T-cell (primary cell): ENCODE measurements at regions not wholly inside any gene's neighbourhood (a gene's known extent, or its start where the extent isn't known, plus 50 kb on each side); places are given as distances from the start of the nearest gene placed in this dataset.
"Not testable (repeated sequence)": the region's sequence is repeated elsewhere in the genome, so short reads cannot be mapped to it uniquely, and the experiment has no call there.

Source experiments
- ATAC-seq, 4 experiments: fragments of 200-7000 bp in 3 of 4; fragments of 150-1000 bp in 1 of 4; cut with Tn5 transposase; replicated peaks in 1 of 4; 1 replicate in 3 of 4; 2 replicates in 1 of 4; pipeline ENCODE4 v1.10.0; 2021; ENCODE audit warnings: moderate library complexity in 3 of 4, mild to moderate bottlenecking in 2 of 4, moderate number of reproducible peaks in 1 of 4
- CTCF ChIA-PET, 2 donors: fragments of 300-600 bp; sonication (Branson Sonifier 250); formaldehyde crosslinking; loops; one replicate each; lab custom pipeline; 2022; ENCODE audit warnings: antibody characterized with exemption in 2 of 2; lab: Charles Lee
- POLR2A ChIA-PET, 2 donors: fragments of 300-600 bp; sonication (Branson Sonifier 250); formaldehyde crosslinking; loops; one replicate each; lab custom pipeline; 2022; ENCODE audit warnings: antibody characterized with exemption in 2 of 2; lab: Charles Lee
- DNase-seq, 35 experiments: peaks; one replicate each; pipeline versions ENCODE4 v3.0.0 to v3.0.0-alpha.2; 2013 to 2023
- H3K27ac ChIP-seq: one replicate; pipeline ENCODE4 v1.5.1; 2013; ENCODE audit warnings: low read length
- H3K27me3 ChIP-seq, 2 experiments: replicated peaks in 1 of 2; 1 replicate in 1 of 2; 2 replicates in 1 of 2; pipeline versions ENCODE4 v1.6.1 to v1.7.0; 2013; ENCODE audit warnings: low read length in 1 of 2, mixed read lengths in 1 of 2; ENCODE audit not compliant: control insufficient read depth in 2 of 2, insufficient read depth in 2 of 2; ENCODE audit errors: extremely low read depth in 1 of 2
- H3K36me3 ChIP-seq, 2 donors: 1 replicate in 1 of 2; 2 replicates in 1 of 2; pipeline versions ENCODE4 v1.6.1 to v1.7.0; 2013; ENCODE audit warnings: low read length in 1 of 2; ENCODE audit not compliant: control insufficient read depth in 2 of 2, insufficient read depth in 1 of 2; ENCODE audit errors: extremely low read depth in 1 of 2
- H3K4me1 ChIP-seq, 2 experiments: 1 replicate in 1 of 2; 2 replicates in 1 of 2; pipeline versions ENCODE4 v1.6.1 to v1.7.0; 2013; ENCODE audit warnings: low read length in 2 of 2, mixed read lengths in 1 of 2; ENCODE audit not compliant: insufficient read depth in 2 of 2, control insufficient read depth in 1 of 2; ENCODE audit errors: extremely low read depth in 1 of 2
- H3K4me3 ChIP-seq, 2 donors: 1 replicate in 1 of 2; 2 replicates in 1 of 2; pipeline versions ENCODE4 v1.5.1 to v1.7.0; 2013; ENCODE audit warnings: mild to moderate bottlenecking in 2 of 2, low read length in 1 of 2, moderate library complexity in 1 of 2; ENCODE audit not compliant: control insufficient read depth in 1 of 2; ENCODE audit errors: extremely low read depth in 1 of 2
- H3K9me3 ChIP-seq: 2 replicates; pipeline ENCODE4 v1.7.0; 2013
- H3K27ac Mint-ChIP-seq, 2 donors: one replicate each; pipeline ENCODE4 v1.8.0; 2020 to 2021; ENCODE audit warnings: mild to moderate bottlenecking in 2 of 2, mixed read lengths in 2 of 2
- H3K27me3 Mint-ChIP-seq, 2 donors: one replicate each; pipeline ENCODE4 v1.8.0; 2021 to 2022; ENCODE audit warnings: mixed read lengths in 2 of 2
- H3K36me3 Mint-ChIP-seq: one replicate; pipeline ENCODE4 v1.8.0; 2021; ENCODE audit warnings: mixed read lengths
- H3K4me1 Mint-ChIP-seq, 3 donors: one replicate each; pipeline ENCODE4 v1.8.0; 2020 to 2022; ENCODE audit warnings: mixed read lengths in 3 of 3, mild to moderate bottlenecking in 1 of 3
- H3K4me3 Mint-ChIP-seq, 3 donors: one replicate each; pipeline ENCODE4 v1.8.0; 2020 to 2022; ENCODE audit warnings: mild to moderate bottlenecking in 3 of 3, mixed read lengths in 3 of 3, moderate library complexity in 3 of 3
- H3K9me3 Mint-ChIP-seq, 3 donors: one replicate each; pipeline ENCODE4 v1.8.0; 2020 to 2022; ENCODE audit warnings: mixed read lengths in 3 of 3
- WGBS: methylation state at CpG from one replicate; pipeline ENCODE4 v1.1.5; 2013; ENCODE audit warnings: missing lambda C conversion rate; ENCODE audit not compliant: insufficient coverage; 5-methylcytosine and 5-hydroxymethylcytosine counted together

DNA sequence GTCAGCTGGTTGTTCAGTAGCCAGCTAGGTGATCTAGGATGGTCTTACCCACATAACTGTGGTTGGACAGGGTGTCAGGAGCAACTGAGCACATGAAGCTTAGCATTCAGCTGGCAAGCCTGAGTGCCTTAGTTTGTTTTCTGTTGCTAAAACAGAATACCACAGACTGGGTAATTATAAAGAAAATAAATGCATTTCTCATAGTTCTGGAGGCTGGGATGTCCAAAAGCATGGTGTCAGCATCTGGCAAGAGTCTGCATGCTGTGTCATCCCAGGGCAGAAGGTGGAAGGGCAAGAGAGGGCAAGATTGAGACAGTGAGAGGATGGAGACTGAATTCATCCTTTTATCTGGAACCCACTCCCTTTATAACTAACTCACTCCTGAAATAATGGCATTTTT, 921.5 kb downstream of the TLE4 start:
- ATAC-seq (no peak), DNase-seq (no peak)
- H3K36me3 Mint-ChIP-seq: no peaks in the 10 kb centered on the region
- no peak overlapping the region for H3K4me3 Mint-ChIP-seq
- ChIA-PET CTCF (no interaction called here), POLR2A (no interaction called here)
- Histone ChIP-seq H3K9me3 (no peaks in the 10 kb centered on the region), H3K36me3 (no peaks in the 10 kb centered on the region), H3K27me3 (no peaks in the 10 kb centered on the region), H3K27ac (no peak overlapping the region), H3K4me1 (no peaks in the 10 kb centered on the region), H3K4me3 (no peak overlapping the region)
- peaks cover 9 to 31% (median 12%) of the 10 kb centered on the region in 3 donors for H3K9me3 Mint-ChIP-seq
- no peaks in the 10 kb centered on the region for H3K27me3 Mint-ChIP-seq
- no peak overlapping the region for H3K27ac Mint-ChIP-seq
- H3K4me1 Mint-ChIP-seq: no peaks in the 10 kb centered on the region

DNA sequence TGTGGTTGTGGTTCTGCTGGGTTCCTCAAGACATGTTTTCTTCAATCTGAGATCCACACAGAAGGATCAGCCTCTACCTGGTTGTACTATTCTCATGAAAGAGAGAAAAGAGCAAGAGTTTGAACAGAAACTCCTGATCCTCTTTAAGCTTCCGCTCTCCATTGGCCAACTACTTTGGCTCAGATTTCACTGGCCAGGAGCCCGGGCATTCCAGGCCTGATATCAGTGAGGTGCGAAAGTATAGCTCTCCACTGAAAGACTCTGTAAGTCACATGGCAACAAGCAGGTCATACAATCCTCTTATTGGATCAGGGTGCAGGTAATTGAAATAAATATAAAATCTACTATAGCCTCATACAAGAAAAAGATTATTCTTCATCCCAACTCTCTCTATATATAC, 920.5 kb downstream of the TLE4 start:
- Mint-ChIP-seq H3K27ac (no peak overlapping the region), H3K36me3 (no peaks in the 10 kb centered on the region), H3K4me1 (no peaks in the 10 kb centered on the region), H3K27me3 (no peaks in the 10 kb centered on the region), H3K9me3 (peaks cover 7 to 25% (median 9%) of the 10 kb centered on the region in 3 donors), H3K4me3 (no peak overlapping the region)
- ChIA-PET POLR2A (no interaction called here), CTCF (no interaction called here)
- WGBS: 100% methylated on average over 1 of the region's 3 CpGs
- Histone ChIP-seq H3K4me1 (no peaks in the 10 kb centered on the region), H3K27me3 (no peaks in the 10 kb centered on the region), H3K27ac (no peak overlapping the region), H3K9me3 (no peaks in the 10 kb centered on the region), H3K36me3 (no peaks in the 10 kb centered on the region), H3K4me3 (no peak overlapping the region)
- no peak for ATAC-seq
- DNase-seq: no peak

DNA sequence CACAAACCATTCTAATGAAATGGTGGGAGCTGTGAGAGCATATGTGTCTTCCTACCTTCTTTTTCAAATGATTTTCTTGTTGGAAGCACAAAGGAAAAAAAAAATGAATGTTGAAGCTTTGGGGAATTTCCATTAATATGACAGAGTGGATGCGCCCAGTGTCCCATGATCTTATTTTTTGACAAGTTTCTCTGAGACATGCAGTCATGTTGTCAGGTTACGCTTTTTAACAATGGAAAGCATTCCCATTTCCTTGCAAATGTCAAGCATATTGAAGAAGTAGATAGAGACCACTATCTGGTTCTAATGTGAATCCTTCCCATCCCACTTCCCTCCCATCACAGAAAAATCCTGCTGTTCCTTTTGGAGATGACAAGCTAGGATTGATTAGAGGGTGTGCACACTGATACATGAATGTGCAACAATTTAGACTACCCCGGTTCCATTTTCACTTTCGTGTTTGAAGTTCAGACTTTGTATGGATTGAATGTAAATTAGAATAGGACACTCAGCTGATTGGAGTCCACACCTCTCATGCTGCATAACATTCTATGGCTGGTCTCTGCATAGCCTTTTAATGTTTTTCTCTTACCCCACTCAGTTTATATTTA, 919.4 kb downstream of the TLE4 start:
- Mint-ChIP-seq H3K27ac (no peak overlapping the region), H3K27me3 (no peaks in the 10 kb centered on the region), H3K9me3 (peaks cover 5 to 20% (median 6%) of the 10 kb centered on the region in 3 donors), H3K4me3 (no peak overlapping the region), H3K4me1 (no peaks in the 10 kb centered on the region), H3K36me3 (no peaks in the 10 kb centered on the region)
- ChIA-PET POLR2A (no interaction called here), CTCF (no interaction called here)
- WGBS: 100% methylated on average over 1 of the region's 4 CpGs
- Histone ChIP-seq H3K36me3 (no peaks in the 10 kb centered on the region), H3K4me1 (no peaks in the 10 kb centered on the region), H3K4me3 (no peak overlapping the region), H3K27me3 (no peaks in the 10 kb centered on the region), H3K9me3 (no peaks in the 10 kb centered on the region), H3K27ac (no peak overlapping the region)
- ATAC-seq (no peak), DNase-seq (no peak)

DNA sequence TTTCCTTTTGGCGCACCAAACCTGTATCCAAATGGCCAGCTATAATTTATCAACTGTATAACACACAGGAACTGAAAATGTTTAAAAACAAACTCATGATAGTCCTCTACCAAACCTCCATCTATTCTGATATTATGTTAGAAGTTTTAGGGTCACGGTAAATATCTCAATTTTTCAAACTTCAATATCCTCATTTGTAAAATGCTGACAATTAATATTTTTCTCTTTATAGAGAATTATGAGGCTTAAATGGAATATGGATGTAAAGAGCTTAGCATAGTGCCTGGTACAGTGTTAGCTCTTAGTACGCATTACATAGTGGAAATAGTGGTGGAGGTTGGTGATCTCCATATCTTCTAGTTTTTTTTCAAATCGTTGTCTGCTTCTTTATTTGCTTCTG, 917.6 kb downstream of the TLE4 start:
- Histone ChIP-seq H3K9me3 (no peaks in the 10 kb centered on the region), H3K36me3 (no peaks in the 10 kb centered on the region), H3K4me3 (no peak overlapping the region), H3K4me1 (no peaks in the 10 kb centered on the region), H3K27me3 (no peaks in the 10 kb centered on the region), H3K27ac (no peak overlapping the region)
- H3K27ac Mint-ChIP-seq: no peak overlapping the region
- no peak for DNase-seq
- ChIA-PET CTCF (interaction anchor here in 1 of 2 donors (1.2 kb wide), 1 partner anchor 9 kb away, joined by 3 read pairs; no protein-coding TSS in a partner anchor), POLR2A (no interaction called here)
- no peak for ATAC-seq
- H3K4me1 Mint-ChIP-seq: no peaks in the 10 kb centered on the region
- H3K36me3 Mint-ChIP-seq: no peaks in the 10 kb centered on the region
- no peak overlapping the region for H3K4me3 Mint-ChIP-seq
- no CpG with 5 or more reads among the region's 4 CpGs for WGBS
- no peaks in the 10 kb centered on the region for H3K27me3 Mint-ChIP-seq
- H3K9me3 Mint-ChIP-seq: peaks cover 0 to 8% (median 3%) of the 10 kb centered on the region in 3 donors

DNA sequence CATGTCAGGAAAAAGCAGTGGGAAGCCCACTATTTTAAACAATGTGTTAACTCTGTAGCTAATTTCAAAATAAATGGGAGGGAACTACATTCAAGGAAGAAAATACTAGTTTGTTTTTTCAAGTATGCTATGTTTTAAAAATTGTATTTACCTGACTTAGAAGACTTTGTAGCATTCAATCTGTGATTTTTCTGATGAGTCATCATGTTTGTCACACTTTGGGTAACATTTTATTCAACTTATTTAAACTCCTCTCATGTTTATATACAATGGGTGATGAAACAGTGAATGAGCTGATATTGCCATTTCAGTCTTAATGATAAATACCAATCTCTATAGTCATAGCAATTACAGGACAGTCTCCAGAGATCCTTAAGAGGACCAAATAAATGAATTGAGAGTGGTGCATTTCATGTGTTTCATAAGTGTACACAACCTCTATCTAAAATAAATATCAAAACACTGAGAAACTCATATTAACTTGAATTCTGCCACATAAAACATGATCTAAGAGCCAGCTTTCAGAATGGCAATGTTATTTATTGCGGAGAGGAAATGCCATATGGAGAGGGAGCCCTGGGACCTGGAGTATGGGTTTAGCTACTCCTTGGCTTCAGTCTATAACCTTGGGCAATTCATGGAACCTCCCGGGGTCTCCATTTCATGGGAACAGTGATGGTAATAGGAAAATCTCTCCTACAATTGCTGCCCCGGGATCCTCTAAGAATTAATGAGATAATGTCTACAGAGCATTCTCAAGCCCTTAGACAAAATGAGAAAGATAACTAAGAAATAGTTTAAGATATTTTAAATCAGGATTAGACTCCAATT, 913.9 kb downstream of the TLE4 start:
- Histone ChIP-seq H3K9me3 (no peaks in the 10 kb centered on the region), H3K4me1 (no peaks in the 10 kb centered on the region), H3K36me3 (no peaks in the 10 kb centered on the region), H3K4me3 (no peak overlapping the region), H3K27ac (no peak overlapping the region), H3K27me3 (no peaks in the 10 kb centered on the region)
- POLR2A ChIA-PET: no interaction called here
- no peaks in the 10 kb centered on the region for H3K4me1 Mint-ChIP-seq
- H3K27me3 Mint-ChIP-seq: no peaks in the 10 kb centered on the region
- H3K36me3 Mint-ChIP-seq: no peaks in the 10 kb centered on the region
- no peak overlapping the region for H3K27ac Mint-ChIP-seq
- no peak for ATAC-seq
- H3K9me3 Mint-ChIP-seq: peaks cover 5 to 13% (median 5%) of the 10 kb centered on the region in 3 donors
- no peak for DNase-seq
- 100% methylated on average over 1 of the region's 3 CpGs for WGBS
- CTCF ChIA-PET: no interaction called here
- no peak overlapping the region for H3K4me3 Mint-ChIP-seq

DNA sequence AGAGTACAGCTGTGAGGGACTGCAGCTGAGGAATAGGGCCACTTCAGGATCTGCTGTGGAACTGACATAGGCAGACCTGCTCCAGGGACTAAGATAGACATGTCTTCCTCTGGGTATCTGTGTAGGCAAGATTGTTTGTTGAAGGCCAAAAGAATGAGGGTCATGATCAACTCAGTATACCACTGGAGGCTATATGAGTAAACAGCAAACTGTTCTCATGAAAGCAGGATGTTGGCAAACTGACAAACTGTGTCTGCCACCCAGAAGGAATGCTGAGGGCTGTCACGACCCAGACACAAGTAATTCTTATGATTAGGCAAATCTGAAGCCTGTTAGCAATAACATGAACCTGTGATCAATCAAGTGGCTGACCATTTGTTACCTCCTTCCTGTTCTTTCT, 910.5 kb downstream of the TLE4 start:
- H3K9me3 ChIP-seq, H3K36me3 ChIP-seq, H3K27ac Mint-ChIP-seq, CTCF ChIA-PET, H3K4me3 Mint-ChIP-seq, H3K27ac ChIP-seq, H3K4me3 ChIP-seq, ATAC-seq, H3K27me3 Mint-ChIP-seq, H3K27me3 ChIP-seq, H3K36me3 Mint-ChIP-seq, H3K4me1 Mint-ChIP-seq, H3K4me1 ChIP-seq, DNase-seq: not testable (repeated sequence)
- 25% methylated on average over 1 of the region's 1 CpG for WGBS
- H3K9me3 Mint-ChIP-seq: peaks cover 8 to 16% (median 8%) of the 10 kb centered on the region in 3 donors
- POLR2A ChIA-PET: interaction anchor here in 1 of 2 donors (0.6 kb wide), 1 partner anchor 1503 kb away, joined by 3 read pairs; no protein-coding TSS in a partner anchor
